ENCODE measurements at regions not wholly inside any gene's neighbourhood (a gene's known extent, or its start where the extent isn't known, plus 50 kb on each side); places are given as distances from the start of the nearest gene placed in this dataset.

DNA sequence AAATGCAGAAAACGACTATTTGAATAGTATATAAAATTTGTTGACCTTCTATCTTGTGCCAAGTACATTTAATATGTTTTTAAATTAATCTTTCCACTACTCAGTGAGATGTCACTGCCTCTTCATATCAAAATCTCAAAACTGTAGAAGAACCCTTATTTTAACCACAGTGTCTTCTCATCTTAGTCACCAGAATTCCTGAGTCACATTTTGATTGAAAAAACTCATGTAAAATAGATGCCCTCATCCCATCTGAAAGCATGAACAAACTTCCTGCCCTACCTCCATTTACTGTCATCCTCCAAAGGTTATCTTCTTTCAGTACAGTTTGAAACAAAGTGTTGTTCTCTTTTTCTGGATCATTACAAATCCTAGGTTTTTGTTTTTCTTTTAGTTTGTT, 1215.4 kb downstream of the PCDH9 start:
- DNase-seq (ENCODE audit: low spot score) = no peak
- Histone ChIP-seq H3K4me1 (ENCODE audit: control insufficient read depth in 4 of 4, insufficient read depth in 4 of 4, low read length in 3 of 4) (no peaks in the 10 kb centered on the region), H3K4me3 (ENCODE audit: low read depth in 1 of 3, low read length in 3 of 3) (no peak overlapping the region), H3K9me3 (ENCODE audit: control insufficient read depth in 4 of 4, low read length in 3 of 4) (peaks cover 0 to 2% (median 1%) of the 10 kb centered on the region in 4 donors), H3K36me3 (ENCODE audit: control insufficient read depth in 4 of 4, insufficient read depth in 3 of 4, low read depth in 1 of 4, low read length in 3 of 4) (no peaks in the 10 kb centered on the region), H3K27ac (ENCODE audit: low read depth in 1 of 2, low read length in 2 of 2) (no peak overlapping the region), H3K27me3 (ENCODE audit: control insufficient read depth in 4 of 4, insufficient read depth in 4 of 4, low read length in 3 of 4) (no peaks in the 10 kb centered on the region), H3K9ac (ENCODE audit: low read depth in 1 of 2, low read length in 2 of 2) (no peak overlapping the region)
- 24% methylated on average over 1 of the region's 1 CpG for WGBS
- TF ChIP-seq JUND (IDR thresholded peaks at IDR 0.05) (no peak), CTCF (IDR thresholded peaks at IDR 0.05; ENCODE audit: low read depth, low read length, missing input control) (no peak), HNF4A (conservative IDR thresholded peaks at IDR 0.05) (no peak), FOXA1 (IDR thresholded peaks at IDR 0.05) (no peak), NR2F2 (IDR thresholded peaks at IDR 0.05) (no peak), SP1 (IDR thresholded peaks at IDR 0.05) (no peak), EGR1 (IDR thresholded peaks at IDR 0.05; ENCODE audit: low read depth in 2 of 2) (no peak), GABPA (IDR thresholded peaks at IDR 0.05 in 1 of 2, conservative IDR thresholded peaks at IDR 0.05 in 1 of 2) (no peak), RXRA (IDR thresholded peaks at IDR 0.05) (no peak), HNF4G (IDR thresholded peaks at IDR 0.05) (no peak)
- TF ChIP-seq, protein P1, sequence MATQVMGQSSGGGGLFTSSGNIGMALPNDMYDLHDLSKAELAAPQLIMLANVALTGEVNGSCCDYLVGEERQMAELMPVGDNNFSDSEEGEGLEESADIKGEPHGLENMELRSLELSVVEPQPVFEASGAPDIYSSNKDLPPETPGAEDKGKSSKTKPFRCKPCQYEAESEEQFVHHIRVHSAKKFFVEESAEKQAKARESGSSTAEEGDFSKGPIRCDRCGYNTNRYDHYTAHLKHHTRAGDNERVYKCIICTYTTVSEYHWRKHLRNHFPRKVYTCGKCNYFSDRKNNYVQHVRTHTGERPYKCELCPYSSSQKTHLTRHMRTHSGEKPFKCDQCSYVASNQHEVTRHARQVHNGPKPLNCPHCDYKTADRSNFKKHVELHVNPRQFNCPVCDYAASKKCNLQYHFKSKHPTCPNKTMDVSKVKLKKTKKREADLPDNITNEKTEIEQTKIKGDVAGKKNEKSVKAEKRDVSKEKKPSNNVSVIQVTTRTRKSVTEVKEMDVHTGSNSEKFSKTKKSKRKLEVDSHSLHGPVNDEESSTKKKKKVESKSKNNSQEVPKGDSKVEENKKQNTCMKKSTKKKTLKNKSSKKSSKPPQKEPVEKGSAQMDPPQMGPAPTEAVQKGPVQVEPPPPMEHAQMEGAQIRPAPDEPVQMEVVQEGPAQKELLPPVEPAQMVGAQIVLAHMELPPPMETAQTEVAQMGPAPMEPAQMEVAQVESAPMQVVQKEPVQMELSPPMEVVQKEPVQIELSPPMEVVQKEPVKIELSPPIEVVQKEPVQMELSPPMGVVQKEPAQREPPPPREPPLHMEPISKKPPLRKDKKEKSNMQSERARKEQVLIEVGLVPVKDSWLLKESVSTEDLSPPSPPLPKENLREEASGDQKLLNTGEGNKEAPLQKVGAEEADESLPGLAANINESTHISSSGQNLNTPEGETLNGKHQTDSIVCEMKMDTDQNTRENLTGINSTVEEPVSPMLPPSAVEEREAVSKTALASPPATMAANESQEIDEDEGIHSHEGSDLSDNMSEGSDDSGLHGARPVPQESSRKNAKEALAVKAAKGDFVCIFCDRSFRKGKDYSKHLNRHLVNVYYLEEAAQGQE (IDR thresholded peaks at IDR 0.05) = no peak
- TF ChIP-seq, protein P2, sequence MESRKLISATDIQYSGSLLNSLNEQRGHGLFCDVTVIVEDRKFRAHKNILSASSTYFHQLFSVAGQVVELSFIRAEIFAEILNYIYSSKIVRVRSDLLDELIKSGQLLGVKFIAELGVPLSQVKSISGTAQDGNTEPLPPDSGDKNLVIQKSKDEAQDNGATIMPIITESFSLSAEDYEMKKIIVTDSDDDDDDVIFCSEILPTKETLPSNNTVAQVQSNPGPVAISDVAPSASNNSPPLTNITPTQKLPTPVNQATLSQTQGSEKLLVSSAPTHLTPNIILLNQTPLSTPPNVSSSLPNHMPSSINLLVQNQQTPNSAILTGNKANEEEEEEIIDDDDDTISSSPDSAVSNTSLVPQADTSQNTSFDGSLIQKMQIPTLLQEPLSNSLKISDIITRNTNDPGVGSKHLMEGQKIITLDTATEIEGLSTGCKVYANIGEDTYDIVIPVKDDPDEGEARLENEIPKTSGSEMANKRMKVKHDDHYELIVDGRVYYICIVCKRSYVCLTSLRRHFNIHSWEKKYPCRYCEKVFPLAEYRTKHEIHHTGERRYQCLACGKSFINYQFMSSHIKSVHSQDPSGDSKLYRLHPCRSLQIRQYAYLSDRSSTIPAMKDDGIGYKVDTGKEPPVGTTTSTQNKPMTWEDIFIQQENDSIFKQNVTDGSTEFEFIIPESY (IDR thresholded peaks at IDR 0.05) = no peak

GRCh38 chr13:66009241-66009640, 1220.9 kb downstream of the PCDH9 start:
- Histone ChIP-seq H3K4me3 (ENCODE audit: low read depth in 1 of 3, low read length in 3 of 3) (no peak overlapping the region), H3K9me3 (ENCODE audit: control insufficient read depth in 4 of 4, low read length in 3 of 4) (peaks cover 0 to 2% (median 1%) of the 10 kb centered on the region in 4 donors), H3K27me3 (ENCODE audit: control insufficient read depth in 4 of 4, insufficient read depth in 4 of 4, low read length in 3 of 4) (no peaks in the 10 kb centered on the region), H3K27ac (ENCODE audit: low read depth in 1 of 2, low read length in 2 of 2) (no peak overlapping the region), H3K9ac (ENCODE audit: low read depth in 1 of 2, low read length in 2 of 2) (no peak overlapping the region), H3K36me3 (ENCODE audit: control insufficient read depth in 4 of 4, insufficient read depth in 3 of 4, low read depth in 1 of 4, low read length in 3 of 4) (no peaks in the 10 kb centered on the region), H3K4me1 (ENCODE audit: control insufficient read depth in 4 of 4, insufficient read depth in 4 of 4, low read length in 3 of 4) (no peaks in the 10 kb centered on the region)
- no peak for DNase-seq (ENCODE audit: low spot score)
- 90% methylated on average over 30 of the region's 30 CpGs for WGBS
- TF ChIP-seq FOXA2 (IDR thresholded peaks at IDR 0.05) (no peak), CTCF (IDR thresholded peaks at IDR 0.05; ENCODE audit: low read depth, low read length, missing input control) (no peak), NR2F2 (IDR thresholded peaks at IDR 0.05) (no peak), RXRA (IDR thresholded peaks at IDR 0.05) (no peak), HNF4A (conservative IDR thresholded peaks at IDR 0.05) (no peak), GABPA (IDR thresholded peaks at IDR 0.05 in 1 of 2, conservative IDR thresholded peaks at IDR 0.05 in 1 of 2) (no peak), YY1 (IDR thresholded peaks at IDR 0.05) (no peak), SP1 (IDR thresholded peaks at IDR 0.05) (no peak), JUND (IDR thresholded peaks at IDR 0.05) (no peak), HNF4G (IDR thresholded peaks at IDR 0.05) (no peak)
- TF ChIP-seq, protein P1 (IDR thresholded peaks at IDR 0.05) = no peak
- TF ChIP-seq, protein P2 (IDR thresholded peaks at IDR 0.05) = no peak
- TF ChIP-seq, protein P3, sequence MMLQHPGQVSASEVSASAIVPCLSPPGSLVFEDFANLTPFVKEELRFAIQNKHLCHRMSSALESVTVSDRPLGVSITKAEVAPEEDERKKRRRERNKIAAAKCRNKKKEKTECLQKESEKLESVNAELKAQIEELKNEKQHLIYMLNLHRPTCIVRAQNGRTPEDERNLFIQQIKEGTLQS (IDR thresholded peaks at IDR 0.05) = no peak

Data from liver (tissue), 8 donors.